H9 (cell line): ENCODE measurements at regions not wholly inside any gene's neighbourhood (a gene's known extent, or its start where the extent isn't known, plus 50 kb on each side); places are given as distances from the start of the nearest gene placed in this dataset.

Source experiments
- DNase-seq: peaks from one replicate; pipeline ENCODE4 v3.0.0-alpha.2; 2017
- H2AFZ ChIP-seq: one replicate; pipeline ENCODE4 v1.6.1; 2013; ENCODE audit warnings: mild to moderate bottlenecking, low read length, control low read depth, moderate library complexity
- H2AK5ac ChIP-seq: 2 replicates; pipeline ENCODE4 v1.6.1; 2013; ENCODE audit warnings: low read length, control low read depth, mixed read lengths; ENCODE audit not compliant: insufficient read length
- H2BK120ac ChIP-seq: one replicate; pipeline ENCODE4 v1.6.1; 2013; ENCODE audit warnings: low read depth, mild to moderate bottlenecking, low read length, control low read depth, inconsistent platforms; ENCODE audit not compliant: poor library complexity, severe bottlenecking
- H2BK12ac ChIP-seq: 2 replicates; pipeline ENCODE4 v1.6.1; 2013; ENCODE audit warnings: low read length, control low read depth, mixed read lengths, low read depth; ENCODE audit not compliant: insufficient read length
- H2BK15ac ChIP-seq: 2 replicates; pipeline ENCODE4 v1.6.1; 2013; ENCODE audit warnings: low read depth, low read length, control low read depth
- H2BK20ac ChIP-seq: one replicate; pipeline ENCODE4 v1.6.1; 2013; ENCODE audit warnings: low read depth, mild to moderate bottlenecking, low read length, control low read depth, inconsistent platforms; ENCODE audit not compliant: poor library complexity, severe bottlenecking
- H2BK5ac ChIP-seq: 2 replicates; pipeline ENCODE4 v1.6.1; 2013; ENCODE audit warnings: low read length, control low read depth, mixed read lengths; ENCODE audit not compliant: insufficient read length
- H3K14ac ChIP-seq: 2 replicates; pipeline ENCODE4 v1.6.1; 2013; ENCODE audit warnings: low read length, control low read depth; ENCODE audit not compliant: insufficient read depth
- H3K18ac ChIP-seq: 2 replicates; pipeline ENCODE4 v1.6.1; 2013; ENCODE audit warnings: low read depth, mild to moderate bottlenecking, mixed read lengths, low read length, control low read depth; ENCODE audit not compliant: insufficient read length
- H3K23ac ChIP-seq: 2 replicates; pipeline ENCODE4 v1.6.1; 2013; ENCODE audit warnings: low read length, control low read depth, mixed read lengths, low read depth; ENCODE audit not compliant: insufficient read length
- H3K23me2 ChIP-seq: 2 replicates; pipeline ENCODE4 v1.6.1; 2013; ENCODE audit warnings: low read depth, mild to moderate bottlenecking, mixed read lengths, low read length, control low read depth; ENCODE audit not compliant: insufficient read length, poor library complexity, severe bottlenecking
- H3K27ac ChIP-seq: 2 replicates; pipeline ENCODE4 v1.5.1; 2013; ENCODE audit warnings: low read length, control low read depth, mixed read lengths, low read depth; ENCODE audit not compliant: insufficient read length
- H3K27me3 ChIP-seq: 2 replicates; pipeline ENCODE4 v1.6.1; 2013; ENCODE audit warnings: low read length, control low read depth, inconsistent platforms; ENCODE audit not compliant: insufficient read depth
- H3K4ac ChIP-seq: 2 replicates; pipeline ENCODE4 v1.6.1; 2013; ENCODE audit warnings: low read depth, mild to moderate bottlenecking, control low read depth, inconsistent platforms, low read length, moderate library complexity
- H3K4me1 ChIP-seq: 2 replicates; pipeline ENCODE4 v1.6.1; 2013; ENCODE audit warnings: low read length, control low read depth, inconsistent platforms; ENCODE audit not compliant: insufficient read depth
- H3K4me2 ChIP-seq: 2 replicates; pipeline ENCODE4 v1.6.1; 2013; ENCODE audit warnings: low read length, control low read depth, mixed read lengths; ENCODE audit not compliant: insufficient read length, insufficient read depth
- H3K56ac ChIP-seq: 2 replicates; pipeline ENCODE4 v1.6.1; 2013; ENCODE audit warnings: low read depth, mild to moderate bottlenecking, mixed read lengths, low read length, control low read depth; ENCODE audit not compliant: insufficient read length
- H3K79me1 ChIP-seq: 2 replicates; pipeline ENCODE4 v1.6.1; 2013; ENCODE audit warnings: low read depth, mild to moderate bottlenecking, moderate library complexity, low read length, control low read depth, inconsistent platforms; ENCODE audit not compliant: insufficient read depth, poor library complexity, severe bottlenecking
- H3K79me2 ChIP-seq: 2 replicates; pipeline ENCODE4 v1.6.1; 2013; ENCODE audit warnings: low read length, control low read depth, inconsistent platforms; ENCODE audit not compliant: insufficient read depth
- H3K9ac ChIP-seq: 2 replicates; pipeline ENCODE4 v1.6.1; 2013; ENCODE audit warnings: low read length, control low read depth, mixed read lengths; ENCODE audit not compliant: insufficient read length; ENCODE audit errors: extremely low read depth
- H3K9me3 ChIP-seq: one replicate; pipeline ENCODE4 v1.6.1; 2013; ENCODE audit warnings: low read depth, low read length, inconsistent platforms; ENCODE audit not compliant: control insufficient read depth
- H3T11ph ChIP-seq: one replicate; pipeline ENCODE4 v1.6.1; 2013; ENCODE audit warnings: mild to moderate bottlenecking, low read length, control low read depth, inconsistent platforms
- H4K20me1 ChIP-seq: one replicate; pipeline ENCODE4 v1.6.1; 2013; ENCODE audit not compliant: control insufficient read depth, insufficient read length, insufficient read depth
- H4K5ac ChIP-seq: 2 replicates; pipeline ENCODE4 v1.6.1; 2013; ENCODE audit warnings: low read depth, mild to moderate bottlenecking, mixed read lengths, low read length, control low read depth; ENCODE audit not compliant: insufficient read length
- H4K8ac ChIP-seq: replicated peaks from 2 replicates; pipeline ENCODE4 v1.6.1; 2013; ENCODE audit warnings: low read length, control low read depth, mixed read lengths, low read depth; ENCODE audit not compliant: insufficient read length
- H4K91ac ChIP-seq: 2 replicates; pipeline ENCODE4 v1.6.1; 2013; ENCODE audit warnings: low read depth, mild to moderate bottlenecking, moderate library complexity, mixed read lengths, low read length, control low read depth; ENCODE audit not compliant: insufficient read length
- H3K27ac Mint-ChIP-seq, 3 experiments: 2 replicates in 2 of 3; 3 replicates in 1 of 3; pipeline ENCODE4 v1.8.0; 2020 to 2021; ENCODE audit warnings: mixed read lengths in 3 of 3, mild to moderate bottlenecking in 1 of 3, moderate library complexity in 1 of 3
- H3K27me3 Mint-ChIP-seq: 2 replicates; pipeline ENCODE4 v1.8.0; 2021; ENCODE audit warnings: low read depth, mild to moderate bottlenecking, moderate library complexity, mixed read lengths
- H3K36me3 Mint-ChIP-seq, 3 experiments: 2 replicates in 2 of 3; 3 replicates in 1 of 3; pipeline ENCODE4 v1.8.0; 2020 to 2021; ENCODE audit warnings: low read depth in 3 of 3, mixed read lengths in 3 of 3; ENCODE audit not compliant: insufficient read depth in 1 of 3
- H3K4me1 Mint-ChIP-seq, 2 experiments: 2 replicates each; pipeline ENCODE4 v1.8.0; 2020; ENCODE audit warnings: mixed read lengths in 2 of 2
- H3K4me3 Mint-ChIP-seq, 2 experiments: 2 replicates in 1 of 2; 3 replicates in 1 of 2; pipeline ENCODE4 v1.8.0; 2020 to 2021; ENCODE audit warnings: mild to moderate bottlenecking in 2 of 2, mixed read lengths in 2 of 2, moderate library complexity in 1 of 2
- H3K9me3 Mint-ChIP-seq, 2 experiments: 2 replicates in 1 of 2; 3 replicates in 1 of 2; pipeline ENCODE4 v1.8.0; 2020; ENCODE audit warnings: mild to moderate bottlenecking in 2 of 2, mixed read lengths in 2 of 2, moderate library complexity in 1 of 2
- WGBS: extraction: QIAGEN DNeasy Blood & Tissue Kit; methylation state at CpG from one replicate; pipeline ENCODE4 v1.1.7; 2013; ENCODE audit warnings: missing lambda C conversion rate, low lambda C conversion rate, mixed read lengths; ENCODE audit not compliant: insufficient read length; ENCODE audit errors: extremely low coverage; 5-methylcytosine and 5-hydroxymethylcytosine counted together
- TF ChIP-seq, protein P1 (sequence below): fragments of 200-600 bp; sonication (generic); conservative IDR thresholded peaks from 3 replicates; pipeline ENCODE4 v1.8.0; 2021; ENCODE audit warnings: antibody characterized with exemption, mild to moderate bottlenecking

DNA sequence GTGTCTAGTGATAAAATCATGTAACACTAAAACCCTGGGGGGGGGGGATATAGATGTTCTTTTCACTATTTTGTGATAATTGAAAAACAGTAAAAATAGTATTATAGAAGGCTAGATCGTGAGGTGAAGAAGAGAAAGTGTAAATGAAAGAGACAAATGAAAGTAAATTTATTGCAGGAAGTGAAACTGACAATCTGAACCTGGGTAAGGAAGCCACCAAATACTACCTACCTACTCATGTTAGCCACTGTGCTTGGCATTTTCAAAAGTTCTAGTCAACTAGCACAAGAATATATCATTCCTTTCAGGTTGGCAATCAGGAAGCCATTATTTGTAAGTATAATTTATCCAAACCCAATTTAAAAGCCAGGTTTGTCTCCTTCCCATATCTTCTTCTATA, 1366.1 kb downstream of the FAM133A start:
- H3K14ac ChIP-seq: no peak overlapping the region
- H2BK5ac ChIP-seq: no peak overlapping the region
- no peak overlapping the region for H4K5ac ChIP-seq
- H3K9me3 Mint-ChIP-seq: peaks cover 0 to 2% of the 10 kb centered on the region in 2 experiments; a peak in 1 of 5 replicates
- no peak overlapping the region for H2BK15ac ChIP-seq
- no peak overlapping the region for H3K4me3 Mint-ChIP-seq
- no peak overlapping the region for H2BK120ac ChIP-seq
- H3K4me1 ChIP-seq: no peaks in the 10 kb centered on the region
- H3K79me2 ChIP-seq: no peaks in the 10 kb centered on the region
- no peak overlapping the region for H2BK12ac ChIP-seq
- H3K27ac Mint-ChIP-seq: no peak overlapping the region
- WGBS: no CpG with 5 or more reads among the region's 1 CpG
- 0 out of 4 replicates have a peak, but pooled peaks cover 0 to 10% of the 10 kb centered on the region in 2 experiments for H3K4me1 Mint-ChIP-seq
- no peaks in the 10 kb centered on the region for H4K20me1 ChIP-seq
- H4K91ac ChIP-seq: no peak overlapping the region
- no peak overlapping the region for H3K18ac ChIP-seq
- DNase-seq: no peak
- no peak overlapping the region for H2AFZ ChIP-seq
- no peaks in the 10 kb centered on the region for H3K9me3 ChIP-seq
- no peak overlapping the region for H3K27ac ChIP-seq
- H3K23me2 ChIP-seq: no peaks in the 10 kb centered on the region
- H3K56ac ChIP-seq: no peak overlapping the region
- H4K8ac ChIP-seq: no peak overlapping the region
- no peaks in the 10 kb centered on the region for H3K27me3 ChIP-seq
- H3K36me3 Mint-ChIP-seq: no peaks in the 10 kb centered on the region
- no peaks in the 10 kb centered on the region for H3K27me3 Mint-ChIP-seq
- H2AK5ac ChIP-seq: no peak overlapping the region
- H3K4me2 ChIP-seq: no peak overlapping the region
- H3K4ac ChIP-seq: no peak overlapping the region
- H3T11ph ChIP-seq: no peak overlapping the region
- no peak overlapping the region for H3K23ac ChIP-seq
- TF ChIP-seq, protein P1, sequence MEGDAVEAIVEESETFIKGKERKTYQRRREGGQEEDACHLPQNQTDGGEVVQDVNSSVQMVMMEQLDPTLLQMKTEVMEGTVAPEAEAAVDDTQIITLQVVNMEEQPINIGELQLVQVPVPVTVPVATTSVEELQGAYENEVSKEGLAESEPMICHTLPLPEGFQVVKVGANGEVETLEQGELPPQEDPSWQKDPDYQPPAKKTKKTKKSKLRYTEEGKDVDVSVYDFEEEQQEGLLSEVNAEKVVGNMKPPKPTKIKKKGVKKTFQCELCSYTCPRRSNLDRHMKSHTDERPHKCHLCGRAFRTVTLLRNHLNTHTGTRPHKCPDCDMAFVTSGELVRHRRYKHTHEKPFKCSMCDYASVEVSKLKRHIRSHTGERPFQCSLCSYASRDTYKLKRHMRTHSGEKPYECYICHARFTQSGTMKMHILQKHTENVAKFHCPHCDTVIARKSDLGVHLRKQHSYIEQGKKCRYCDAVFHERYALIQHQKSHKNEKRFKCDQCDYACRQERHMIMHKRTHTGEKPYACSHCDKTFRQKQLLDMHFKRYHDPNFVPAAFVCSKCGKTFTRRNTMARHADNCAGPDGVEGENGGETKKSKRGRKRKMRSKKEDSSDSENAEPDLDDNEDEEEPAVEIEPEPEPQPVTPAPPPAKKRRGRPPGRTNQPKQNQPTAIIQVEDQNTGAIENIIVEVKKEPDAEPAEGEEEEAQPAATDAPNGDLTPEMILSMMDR: no peak
- no peak overlapping the region for H3K9ac ChIP-seq
- H3K79me1 ChIP-seq: no peaks in the 10 kb centered on the region
- H2BK20ac ChIP-seq: no peak overlapping the region
